ENCODE measurements at regions not wholly inside any gene's neighbourhood (a gene's known extent, or its start where the extent isn't known, plus 50 kb on each side); places are given as distances from the start of the nearest gene placed in this dataset.

DNA sequence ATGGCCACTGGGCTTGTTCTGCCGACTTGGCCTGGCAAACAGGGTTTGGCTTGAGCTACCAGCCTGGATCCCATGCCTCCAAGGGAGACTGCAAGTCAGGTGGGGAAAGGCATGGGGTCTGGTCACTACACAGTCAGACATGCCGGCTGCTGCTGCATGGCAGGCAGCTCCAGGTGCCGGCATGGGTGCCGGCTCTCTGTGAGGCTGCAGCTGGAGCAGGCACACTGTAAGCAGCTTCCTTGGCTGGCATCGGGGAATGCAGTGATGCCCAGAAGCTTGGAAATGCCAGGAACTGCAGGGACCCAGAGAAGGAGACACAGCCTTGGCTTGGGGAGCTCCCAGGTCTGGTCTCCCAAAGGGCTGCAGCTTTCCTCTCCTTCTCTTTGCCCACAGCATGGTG is 305.5 kb upstream of the NRG3 start:
- TF ChIP-seq, protein P1, sequence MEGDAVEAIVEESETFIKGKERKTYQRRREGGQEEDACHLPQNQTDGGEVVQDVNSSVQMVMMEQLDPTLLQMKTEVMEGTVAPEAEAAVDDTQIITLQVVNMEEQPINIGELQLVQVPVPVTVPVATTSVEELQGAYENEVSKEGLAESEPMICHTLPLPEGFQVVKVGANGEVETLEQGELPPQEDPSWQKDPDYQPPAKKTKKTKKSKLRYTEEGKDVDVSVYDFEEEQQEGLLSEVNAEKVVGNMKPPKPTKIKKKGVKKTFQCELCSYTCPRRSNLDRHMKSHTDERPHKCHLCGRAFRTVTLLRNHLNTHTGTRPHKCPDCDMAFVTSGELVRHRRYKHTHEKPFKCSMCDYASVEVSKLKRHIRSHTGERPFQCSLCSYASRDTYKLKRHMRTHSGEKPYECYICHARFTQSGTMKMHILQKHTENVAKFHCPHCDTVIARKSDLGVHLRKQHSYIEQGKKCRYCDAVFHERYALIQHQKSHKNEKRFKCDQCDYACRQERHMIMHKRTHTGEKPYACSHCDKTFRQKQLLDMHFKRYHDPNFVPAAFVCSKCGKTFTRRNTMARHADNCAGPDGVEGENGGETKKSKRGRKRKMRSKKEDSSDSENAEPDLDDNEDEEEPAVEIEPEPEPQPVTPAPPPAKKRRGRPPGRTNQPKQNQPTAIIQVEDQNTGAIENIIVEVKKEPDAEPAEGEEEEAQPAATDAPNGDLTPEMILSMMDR (conservative IDR thresholded peaks at IDR 0.05; ENCODE audit: low read depth, low read length) = no peak
- TF ChIP-seq BHLHE40 (IDR thresholded peaks at IDR 0.05; ENCODE audit: low read depth, low read length) (no peak), MAFK (IDR thresholded peaks at IDR 0.05; ENCODE audit: low read depth, low read length) (no peak), FOS (IDR thresholded peaks at IDR 0.05; ENCODE audit: low read depth, low read length) (no peak), RAD21 (IDR thresholded peaks at IDR 0.05; ENCODE audit: low read length) (no peak), RCOR1 (IDR thresholded peaks at IDR 0.05; ENCODE audit: insufficient replicate concordance, low read length) (no peak), SMC3 (IDR thresholded peaks at IDR 0.05; ENCODE audit: low read depth, low read length) (no peak), RFX5 (IDR thresholded peaks at IDR 0.05; ENCODE audit: low read depth, low read length) (no peak), MAZ (IDR thresholded peaks at IDR 0.05; ENCODE audit: borderline replicate concordance, low read depth, low read length) (no peak)
- TF ChIP-seq, protein P2, sequence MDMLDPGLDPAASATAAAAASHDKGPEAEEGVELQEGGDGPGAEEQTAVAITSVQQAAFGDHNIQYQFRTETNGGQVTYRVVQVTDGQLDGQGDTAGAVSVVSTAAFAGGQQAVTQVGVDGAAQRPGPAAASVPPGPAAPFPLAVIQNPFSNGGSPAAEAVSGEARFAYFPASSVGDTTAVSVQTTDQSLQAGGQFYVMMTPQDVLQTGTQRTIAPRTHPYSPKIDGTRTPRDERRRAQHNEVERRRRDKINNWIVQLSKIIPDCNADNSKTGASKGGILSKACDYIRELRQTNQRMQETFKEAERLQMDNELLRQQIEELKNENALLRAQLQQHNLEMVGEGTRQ (IDR thresholded peaks at IDR 0.05; ENCODE audit: low read depth, low read length) = no peak

Data from IMR-90 (cell line).